AG04449 (cell line): ENCODE measurements at regions not wholly inside any gene's neighbourhood (a gene's known extent, or its start where the extent isn't known, plus 50 kb on each side); places are given as distances from the start of the nearest gene placed in this dataset.

Source experiments
- CTCF ChIA-PET: fragments of 350-600 bp; formaldehyde crosslinking; extraction: SDS; loops from one replicate; lab custom pipeline; 2021; ENCODE audit warnings: antibody characterized with exemption; lab: Yijun Ruan, JAX
- POLR2A ChIA-PET: fragments of 400-600, 350-600 bp; formaldehyde crosslinking; extraction: SDS; loops from one replicate; lab custom pipeline; 2020; ENCODE audit warnings: antibody characterized with exemption, inconsistent platforms; lab: Yijun Ruan, JAX
- DNase-seq: peaks from one replicate; pipeline ENCODE4 v3.0.0-alpha.2; 2010; ENCODE audit warnings: low read depth, low spot score
- H3K4me3 ChIP-seq: 2 replicates; pipeline ENCODE4 v1.5.1; 2011; ENCODE audit warnings: low read depth, mild to moderate bottlenecking, control low read depth, low read length
- CTCF ChIP-seq: IDR thresholded peaks from one replicate; pipeline ENCODE4 v1.5.1; 2011; ENCODE audit warnings: mild to moderate bottlenecking, moderate library complexity, low read length, control low read depth, inconsistent platforms; ENCODE audit not compliant: insufficient read depth; ENCODE audit errors: missing control alignments

GRCh38 chr7:138304071-138304320 is 156.1 kb upstream of the TRIM24 start:
- ChIA-PET POLR2A (no interaction called here), CTCF (no interaction called here)
- TF ChIP-seq CTCF: no peak
- no peak for DNase-seq
- H3K4me3 ChIP-seq: no peak overlapping the region

GRCh38 chr7:138307633-138308032 is 152.4 kb upstream of the TRIM24 start:
- DNase-seq: no peak
- POLR2A ChIA-PET: no interaction called here
- H3K4me3 ChIP-seq: no peak overlapping the region
- no peak for TF ChIP-seq CTCF
- CTCF ChIA-PET: no interaction called here

- TF ChIP-seq CTCF: no peak
- DNase-seq: no peak
- H3K4me3 ChIP-seq: no peak overlapping the region
- ChIA-PET POLR2A (no interaction called here), CTCF (no interaction called here)
Measured at GRCh38 chr7:138308136-138308535, 151.9 kb upstream of the TRIM24 start.

GRCh38 chr7:138309186-138309585 is 150.9 kb upstream of the TRIM24 start:
- CTCF ChIA-PET: no interaction called here
- H3K4me3 ChIP-seq: no peak overlapping the region
- DNase-seq: no peak
- POLR2A ChIA-PET: no interaction called here
- TF ChIP-seq CTCF: no peak

GRCh38 chr7:138313829-138314178 is 146.3 kb upstream of the TRIM24 start:
- no peak overlapping the region for H3K4me3 ChIP-seq
- ChIA-PET POLR2A (no interaction called here), CTCF (no interaction called here)
- DNase-seq: no peak
- TF ChIP-seq CTCF: no peak

- CTCF ChIA-PET: no interaction called here
- no peak for TF ChIP-seq CTCF
- DNase-seq: no peak
- H3K4me3 ChIP-seq: no peak overlapping the region
- POLR2A ChIA-PET: no interaction called here
Measured at GRCh38 chr7:138316421-138317043, 143.5 kb upstream of the TRIM24 start.
